ENCODE measurements at regions not wholly inside any gene's neighbourhood (a gene's known extent, or its start where the extent isn't known, plus 50 kb on each side); places are given as distances from the start of the nearest gene placed in this dataset.
"Not testable (repeated sequence)": the region's sequence is repeated elsewhere in the genome, so short reads cannot be mapped to it uniquely, and the experiment has no call there.

DNA sequence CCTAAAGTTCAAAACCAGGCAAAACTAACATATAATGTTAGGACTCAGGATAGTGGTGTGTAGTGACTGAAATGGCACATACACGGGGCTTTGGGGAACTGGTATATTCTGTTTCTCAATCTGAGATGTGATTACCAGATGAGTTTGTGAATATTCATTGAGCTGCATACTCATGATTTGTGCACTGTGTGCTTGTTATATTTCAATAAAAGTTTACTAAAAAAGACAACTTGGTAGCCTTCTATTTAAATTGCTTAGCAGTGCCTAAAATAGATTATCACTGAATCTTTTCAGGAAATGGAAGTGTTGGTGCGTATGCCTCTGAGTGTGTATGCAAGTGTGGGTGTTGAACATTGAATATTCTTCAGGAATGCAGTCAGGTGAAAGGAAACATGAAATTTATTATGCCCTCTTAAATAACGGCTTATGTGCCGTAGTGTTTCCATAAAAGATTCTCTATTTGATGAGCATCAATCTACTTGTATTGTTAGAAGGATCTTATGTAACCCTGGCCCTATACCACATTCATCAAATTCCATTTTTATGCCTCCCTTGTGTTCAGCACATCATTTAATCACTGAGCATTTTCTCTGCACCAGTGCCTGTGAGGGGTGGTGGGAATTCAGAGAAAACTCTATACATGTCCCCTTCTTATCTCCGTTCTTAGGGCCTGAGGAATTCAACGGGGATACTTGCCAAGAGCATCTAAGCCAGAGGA is 82.6 kb upstream of the AUTS2 start:
- DNase-seq = no peak

- DNase-seq = peak; percentile 95
Measured at GRCh38 chr7:69516238-69516820, 81.9 kb upstream of the AUTS2 start.

DNA sequence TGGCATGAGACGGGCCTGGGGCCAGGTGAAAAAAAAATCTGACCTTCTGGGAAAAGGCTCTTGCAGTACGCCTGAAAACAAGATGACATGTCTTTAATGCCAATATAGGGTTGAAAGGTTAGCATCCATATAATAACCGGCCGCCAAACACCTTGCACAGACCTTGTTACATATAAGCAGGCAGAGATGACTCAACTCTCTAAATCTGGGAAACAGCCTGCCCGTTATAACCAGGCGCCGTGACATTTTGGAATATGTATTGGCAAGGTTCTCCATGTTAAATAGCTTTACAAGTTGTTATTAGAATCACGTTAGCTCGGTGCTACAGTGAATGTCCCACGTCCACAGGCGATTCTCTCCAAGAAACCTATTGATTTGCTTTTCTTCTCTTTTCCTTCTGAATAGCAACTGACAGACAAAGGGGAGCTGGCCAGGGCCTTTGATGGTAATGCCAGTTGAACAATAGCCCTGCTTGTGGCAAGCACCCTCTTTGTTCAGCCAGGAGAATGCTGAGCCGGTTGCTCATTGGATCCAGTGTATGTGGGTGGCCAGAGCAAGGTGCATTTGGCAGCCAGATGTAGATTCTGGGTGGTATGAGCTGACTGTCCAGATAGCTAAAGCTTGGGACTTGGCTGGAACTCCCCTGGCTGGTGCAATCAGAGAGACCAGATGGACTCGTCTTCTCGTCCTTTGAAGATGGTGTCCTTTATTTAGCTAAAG is 80.1 kb upstream of the AUTS2 start:
- DNase-seq = no peak

DNA sequence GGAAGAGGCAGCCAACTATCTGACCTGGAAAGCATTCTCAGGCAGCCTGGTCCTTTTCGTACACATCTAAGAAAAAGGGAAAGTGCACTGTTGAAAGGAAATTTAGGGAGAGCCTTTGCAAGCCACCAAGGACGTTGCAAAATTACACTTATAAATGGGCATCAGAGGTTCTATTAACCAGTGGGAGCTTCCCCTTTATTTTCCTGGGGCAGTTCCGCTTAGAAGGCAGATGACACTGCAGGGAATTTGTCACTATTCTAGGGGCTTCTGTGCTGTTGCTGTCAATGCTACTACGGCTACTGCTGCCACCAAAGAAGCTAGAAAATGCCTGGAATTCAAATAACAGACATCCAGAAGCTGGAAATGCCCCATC is 79.6 kb upstream of the AUTS2 start:
- no peak for DNase-seq

DNA sequence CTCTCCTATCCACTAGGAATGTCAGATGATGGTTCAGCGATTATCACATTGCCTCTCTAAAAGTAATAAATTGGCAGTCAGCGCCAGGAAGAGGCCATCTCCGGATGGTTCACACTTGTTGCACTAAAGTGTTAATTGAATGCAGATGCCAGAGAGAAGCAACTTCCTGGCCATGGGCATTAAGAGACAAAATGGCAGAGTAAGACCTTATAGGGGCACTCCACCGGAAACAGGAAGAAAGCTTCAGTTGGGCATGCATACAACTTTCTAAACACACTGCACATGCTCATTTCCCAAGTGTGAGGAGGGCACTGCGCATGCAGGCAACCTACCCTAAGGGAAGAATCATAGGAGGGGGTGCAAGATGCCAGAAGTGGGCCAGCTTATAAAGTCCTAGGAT is 71.7 kb upstream of the AUTS2 start:
- no peak for DNase-seq

DNA sequence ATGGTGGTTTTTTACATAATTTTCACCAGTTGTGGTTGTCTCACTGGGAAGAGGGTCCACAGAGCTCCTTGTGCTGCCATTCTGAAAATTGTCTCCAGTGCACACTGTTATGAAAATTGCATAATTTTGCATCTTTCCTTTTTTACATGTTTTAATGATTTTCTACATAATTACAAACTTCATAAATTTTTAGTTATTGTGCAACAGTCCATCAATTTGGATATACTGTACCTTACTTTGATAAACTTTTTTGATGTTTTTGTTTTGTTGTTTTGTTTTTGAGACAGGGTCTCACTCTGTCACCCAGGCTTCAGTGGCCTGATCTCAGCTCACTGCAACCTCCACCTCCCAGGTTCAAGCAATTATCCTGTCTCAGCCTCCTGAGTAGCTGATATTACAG is 70.6 kb upstream of the AUTS2 start:
- DNase-seq = no peak

GRCh38 chr7:69531050-69531449 is 67.2 kb upstream of the AUTS2 start:
- DNase-seq = no peak

DNA sequence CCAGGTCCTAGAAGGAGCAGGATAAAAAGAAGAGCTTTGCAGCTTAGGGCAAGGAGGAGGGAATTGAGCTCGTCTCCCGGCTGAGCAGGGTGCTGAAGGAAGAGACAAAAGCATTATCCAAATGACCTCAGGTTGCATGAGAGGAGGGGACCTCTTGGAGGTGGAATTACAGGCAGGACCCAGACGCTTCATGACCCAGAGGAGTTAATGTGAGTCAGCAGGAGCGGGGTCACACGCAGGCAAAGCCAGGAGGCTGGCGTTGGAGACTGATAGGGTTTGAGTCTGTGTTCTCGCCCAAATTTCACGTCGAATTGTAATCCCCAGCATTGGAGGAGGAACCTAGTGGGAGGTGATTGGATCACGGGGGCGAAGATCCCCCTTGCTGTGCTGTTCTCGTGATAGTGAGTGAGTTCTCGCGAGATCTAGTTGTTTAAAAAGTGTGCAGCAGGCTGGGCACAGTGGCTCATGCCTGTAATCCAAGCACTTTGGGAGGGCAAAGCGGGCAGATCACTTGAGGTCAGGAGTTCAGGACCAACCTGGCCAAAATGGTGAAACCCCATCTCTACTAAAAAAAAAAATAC is 63.7 kb upstream of the AUTS2 start:
- DNase-seq = no peak

- no peak for DNase-seq
Measured at GRCh38 chr7:69537691-69538090, 60.6 kb upstream of the AUTS2 start.

DNA sequence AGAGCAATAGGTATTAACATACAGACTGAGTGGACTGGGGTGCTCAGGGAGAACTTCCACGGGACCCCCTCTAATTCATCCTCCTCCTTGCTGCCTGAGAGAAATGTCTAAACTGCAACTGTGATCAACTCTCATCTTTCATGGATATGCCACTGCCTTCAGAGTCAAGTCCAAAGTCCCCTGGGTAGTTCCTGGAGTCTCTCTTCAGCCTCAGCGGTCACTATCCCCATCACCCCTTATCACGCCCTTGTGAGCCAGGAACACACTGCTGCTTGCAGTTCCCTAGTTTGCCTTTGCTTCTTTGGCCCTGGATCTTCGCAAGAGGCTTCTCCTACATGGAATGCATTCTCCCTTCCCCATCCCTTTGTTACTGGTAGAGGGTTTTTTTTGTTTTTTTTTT is 58.7 kb upstream of the AUTS2 start:
- DNase-seq = no peak

GRCh38 chr7:69540287-69540686 is 58.0 kb upstream of the AUTS2 start:
- no peak for DNase-seq

DNA sequence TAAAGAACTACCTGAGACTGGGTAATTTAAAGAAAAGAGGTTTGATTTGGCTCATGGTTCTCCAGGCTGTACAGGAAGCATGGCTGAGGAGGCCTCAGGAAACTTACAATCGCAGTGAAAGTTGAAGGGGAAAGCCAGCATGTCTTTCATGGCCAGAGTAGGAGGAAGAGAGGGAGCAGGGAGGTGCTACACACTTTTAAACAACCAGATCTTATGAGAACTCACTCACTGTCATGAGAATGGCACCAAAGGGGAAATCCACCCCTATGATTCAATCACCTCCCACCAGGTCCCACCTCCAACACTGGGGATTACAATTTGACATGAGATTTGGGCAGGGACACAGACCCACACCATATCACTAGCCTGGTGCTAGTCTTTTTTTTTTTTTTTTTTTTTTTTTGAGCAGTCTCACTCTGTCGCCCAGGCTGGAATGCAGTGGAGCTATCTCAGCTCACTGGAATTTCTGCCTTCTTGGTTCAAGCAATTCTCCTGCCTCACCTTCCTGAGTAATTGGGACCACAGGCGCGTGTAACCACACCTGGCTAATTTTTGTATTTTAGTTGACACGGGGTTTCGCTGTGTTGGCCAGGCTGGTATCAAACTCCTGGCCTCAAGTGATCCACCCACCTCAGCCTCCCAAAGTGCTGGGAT is 56.4 kb upstream of the AUTS2 start:
- not testable (repeated sequence) for DNase-seq

DNA sequence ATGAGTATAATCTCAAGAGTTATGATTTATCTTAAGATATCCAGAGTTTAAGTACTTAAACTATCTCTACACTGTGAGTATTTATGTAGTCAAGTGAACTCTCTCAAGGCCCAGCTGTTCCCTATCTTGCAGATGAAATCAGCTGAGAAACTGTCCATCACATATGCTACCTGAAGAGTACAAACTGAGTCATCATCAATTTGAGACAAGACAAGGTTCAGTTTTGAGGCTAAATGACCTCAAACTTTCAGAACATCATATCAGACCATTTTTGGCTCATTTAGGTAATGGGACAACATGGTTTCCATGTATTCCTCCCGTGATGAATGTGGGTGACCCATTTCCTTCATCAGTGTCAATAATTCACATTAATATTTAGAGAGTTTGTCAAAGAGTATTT is 53.1 kb upstream of the AUTS2 start:
- no peak for DNase-seq
